ENCODE measurements at regions not wholly inside any gene's neighbourhood (a gene's known extent, or its start where the extent isn't known, plus 50 kb on each side); places are given as distances from the start of the nearest gene placed in this dataset.

GRCh38 chr17:72063756-72064450, 56.9 kb upstream of the SOX9 start:
- Mint-ChIP-seq H3K36me3 (no peaks in the 10 kb centered on the region), H3K27me3 (no peaks in the 10 kb centered on the region), H3K4me3 (no peak overlapping the region), H3K27ac (no peak overlapping the region), H3K4me1 (ENCODE audit: low read depth) (no peaks in the 10 kb centered on the region), H3K9me3 (no peaks in the 10 kb centered on the region)
- no peak for DNase-seq
- intact Hi-C loops (cut with micrococcal nuclease): no loop called here
- CTCF ChIA-PET: no interaction called here
- POLR2A ChIA-PET: interaction anchor here (0.6 kb wide), 1 partner anchor 12 kb away, joined by 4 read pairs; no protein-coding TSS in a partner anchor

GRCh38 chr17:72064606-72065193, 56.1 kb upstream of the SOX9 start:
- POLR2A ChIA-PET: no interaction called here
- no peaks in the 10 kb centered on the region for H3K9me3 Mint-ChIP-seq
- CTCF ChIA-PET: no interaction called here
- no peak for DNase-seq
- peaks cover 1% of the 10 kb centered on the region for H3K27me3 Mint-ChIP-seq
- no peak overlapping the region for H3K27ac Mint-ChIP-seq
- no peaks in the 10 kb centered on the region for H3K36me3 Mint-ChIP-seq
- no peaks in the 10 kb centered on the region for H3K4me1 Mint-ChIP-seq (ENCODE audit: low read depth)
- H3K4me3 Mint-ChIP-seq: no peak overlapping the region
- intact Hi-C loops (cut with micrococcal nuclease): no loop called here

GRCh38 chr17:72065556-72065955, 55.3 kb upstream of the SOX9 start:
- CTCF ChIA-PET: no interaction called here
- Mint-ChIP-seq H3K9me3 (no peaks in the 10 kb centered on the region), H3K36me3 (no peaks in the 10 kb centered on the region), H3K27ac (no peak overlapping the region), H3K4me1 (ENCODE audit: low read depth) (no peaks in the 10 kb centered on the region), H3K4me3 (no peak overlapping the region), H3K27me3 (peaks cover 1% of the 10 kb centered on the region)
- intact Hi-C loops (cut with micrococcal nuclease): no loop called here
- DNase-seq: no peak
- POLR2A ChIA-PET: no interaction called here

GRCh38 chr17:72068643-72069042, 52.2 kb upstream of the SOX9 start:
- POLR2A ChIA-PET: no interaction called here
- CTCF ChIA-PET: no interaction called here
- intact Hi-C loops (cut with micrococcal nuclease): no loop called here
- Mint-ChIP-seq H3K4me1 (ENCODE audit: low read depth) (no peaks in the 10 kb centered on the region), H3K9me3 (no peaks in the 10 kb centered on the region), H3K27me3 (peaks cover 1% of the 10 kb centered on the region), H3K36me3 (no peaks in the 10 kb centered on the region), H3K27ac (no peak overlapping the region), H3K4me3 (no peak overlapping the region)
- DNase-seq: no peak

DNA sequence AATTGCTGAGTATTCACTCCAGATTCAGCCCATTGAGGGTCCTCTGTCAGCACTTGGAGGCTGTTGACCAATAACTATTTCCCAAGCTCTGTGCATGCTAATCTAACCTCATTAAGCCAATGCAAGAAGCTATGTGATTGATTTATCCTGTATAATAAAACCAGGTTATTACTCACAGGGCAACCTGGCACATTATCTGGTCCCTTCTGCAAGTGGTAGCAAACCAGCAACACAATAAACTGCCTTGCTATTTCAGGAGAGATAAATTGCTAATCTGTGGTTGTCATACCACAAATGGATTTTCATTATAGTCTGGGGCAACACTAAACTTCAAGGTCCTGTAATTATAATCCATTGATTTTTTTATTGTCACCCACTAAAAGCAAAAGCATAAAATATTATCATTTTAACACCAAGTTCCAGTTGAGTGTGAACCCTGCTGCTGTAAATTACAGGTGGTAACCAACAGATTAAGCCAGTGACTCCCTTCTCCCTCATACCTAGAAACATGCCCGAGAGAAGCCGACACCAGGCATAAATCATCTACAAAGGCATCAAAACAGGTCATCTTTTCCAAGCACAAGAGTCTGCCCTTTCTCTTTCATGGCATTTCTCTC, 51.1 kb upstream of the SOX9 start:
- CTCF ChIA-PET: no interaction called here
- POLR2A ChIA-PET: no interaction called here
- H3K4me1 Mint-ChIP-seq (ENCODE audit: low read depth): no peaks in the 10 kb centered on the region
- H3K4me3 Mint-ChIP-seq: no peak overlapping the region
- intact Hi-C loops (cut with micrococcal nuclease): no loop called here
- no peak for DNase-seq
- H3K9me3 Mint-ChIP-seq: no peaks in the 10 kb centered on the region
- H3K27ac Mint-ChIP-seq: no peak overlapping the region
- no peaks in the 10 kb centered on the region for H3K36me3 Mint-ChIP-seq
- H3K27me3 Mint-ChIP-seq: peaks cover 1% of the 10 kb centered on the region
